ENCODE measurements at regions not wholly inside any gene's neighbourhood (a gene's known extent, or its start where the extent isn't known, plus 50 kb on each side); places are given as distances from the start of the nearest gene placed in this dataset.
"Not testable (repeated sequence)": the region's sequence is repeated elsewhere in the genome, so short reads cannot be mapped to it uniquely, and the experiment has no call there.

- no peak for DNase-seq
- no peaks in the 10 kb centered on the region for H3K36me3 ChIP-seq (ENCODE audit: control insufficient read depth in 3 of 3, insufficient read depth in 2 of 3, low read depth in 1 of 3, low read length in 3 of 3)
- 60 to 81% (median 68%) methylated on average over 2 of the region's 2 CpGs for WGBS, 3 donors
- H3K27me3 ChIP-seq (ENCODE audit: control insufficient read depth in 3 of 3, insufficient read depth in 3 of 3, low read length in 3 of 3), result no peaks in the 10 kb centered on the region
- no peak for FAIRE-seq
- H3K4me1 ChIP-seq (ENCODE audit: control insufficient read depth in 3 of 3, insufficient read depth in 2 of 3, low read depth in 1 of 3, low read length in 2 of 3), result no peaks in the 10 kb centered on the region
- no peaks in the 10 kb centered on the region for H3K9me3 ChIP-seq (ENCODE audit: control insufficient read depth in 2 of 2, insufficient read depth in 1 of 2, low read depth in 1 of 2, low read length in 1 of 2)
- no peak overlapping the region for H3K27ac ChIP-seq (ENCODE audit: low read depth in 1 of 3, low read length in 2 of 3)
- H3K4me3 ChIP-seq (ENCODE audit: low read depth in 1 of 3, low read length in 3 of 3), result no peak overlapping the region
Observed at GRCh38 chr18:47710451-47710850, 220.0 kb downstream of the SMAD2 start.

- 32 to 45% (median 38%) methylated on average over 4 of the region's 4 CpGs for WGBS, 3 donors
- FAIRE-seq (no peak), DNase-seq (no peak)
- Histone ChIP-seq H3K36me3 (ENCODE audit: control insufficient read depth in 3 of 3, insufficient read depth in 2 of 3, low read depth in 1 of 3, low read length in 3 of 3) (no peaks in the 10 kb centered on the region), H3K4me3 (ENCODE audit: low read depth in 1 of 3, low read length in 3 of 3) (no peak overlapping the region), H3K27me3 (ENCODE audit: control insufficient read depth in 3 of 3, insufficient read depth in 3 of 3, low read length in 3 of 3) (no peaks in the 10 kb centered on the region), H3K4me1 (ENCODE audit: control insufficient read depth in 3 of 3, insufficient read depth in 2 of 3, low read depth in 1 of 3, low read length in 2 of 3) (no peaks in the 10 kb centered on the region), H3K9me3 (ENCODE audit: control insufficient read depth in 2 of 2, insufficient read depth in 1 of 2, low read depth in 1 of 2, low read length in 1 of 2) (no peaks in the 10 kb centered on the region), H3K27ac (ENCODE audit: low read depth in 1 of 3, low read length in 2 of 3) (no peak overlapping the region)
Observed at GRCh38 chr18:47709556-47709955, 220.9 kb downstream of the SMAD2 start.

- Histone ChIP-seq H3K4me3 (ENCODE audit: low read depth in 1 of 3, low read length in 3 of 3) (no peak overlapping the region), H3K9me3 (ENCODE audit: control insufficient read depth in 2 of 2, insufficient read depth in 1 of 2, low read depth in 1 of 2, low read length in 1 of 2) (no peaks in the 10 kb centered on the region), H3K27ac (ENCODE audit: low read depth in 1 of 3, low read length in 2 of 3) (no peak overlapping the region), H3K4me1 (ENCODE audit: control insufficient read depth in 3 of 3, insufficient read depth in 2 of 3, low read depth in 1 of 3, low read length in 2 of 3) (no peaks in the 10 kb centered on the region), H3K27me3 (ENCODE audit: control insufficient read depth in 3 of 3, insufficient read depth in 3 of 3, low read length in 3 of 3) (no peaks in the 10 kb centered on the region), H3K36me3 (ENCODE audit: control insufficient read depth in 3 of 3, insufficient read depth in 2 of 3, low read depth in 1 of 3, low read length in 3 of 3) (no peaks in the 10 kb centered on the region)
- WGBS, 3 donors, result 52 to 62% (median 53%) methylated on average over 3 of the region's 3 CpGs
- no peak for FAIRE-seq
- no peak for DNase-seq
Observed at GRCh38 chr18:47708206-47708605, 222.3 kb downstream of the SMAD2 start.

DNA sequence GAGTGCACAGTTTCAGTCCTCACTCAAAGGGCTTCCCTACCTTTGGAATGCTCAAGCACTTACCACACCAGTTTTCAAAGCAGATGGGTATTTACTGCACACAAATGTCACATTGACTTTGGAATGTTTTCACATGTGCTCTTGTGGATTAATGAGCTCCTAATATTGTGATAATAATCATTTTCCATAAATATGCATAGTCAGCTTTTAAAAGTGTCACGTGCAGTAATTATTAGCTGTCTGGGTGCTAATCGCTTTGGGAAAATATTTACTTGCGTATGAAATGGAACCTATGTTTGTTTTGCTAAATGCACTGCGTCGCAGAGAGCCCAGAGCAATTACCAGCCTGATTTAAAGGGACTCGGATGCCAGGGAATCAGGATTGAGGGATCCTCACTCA lies 229.3 kb downstream of the SMAD2 start:
- Histone ChIP-seq H3K36me3 (ENCODE audit: control insufficient read depth in 3 of 3, insufficient read depth in 2 of 3, low read depth in 1 of 3, low read length in 3 of 3) (no peaks in the 10 kb centered on the region), H3K27ac (ENCODE audit: low read depth in 1 of 3, low read length in 2 of 3) (no peak overlapping the region), H3K27me3 (ENCODE audit: control insufficient read depth in 3 of 3, insufficient read depth in 3 of 3, low read length in 3 of 3) (no peaks in the 10 kb centered on the region), H3K9me3 (ENCODE audit: control insufficient read depth in 2 of 2, insufficient read depth in 1 of 2, low read depth in 1 of 2, low read length in 1 of 2) (no peaks in the 10 kb centered on the region), H3K4me3 (ENCODE audit: low read depth in 1 of 3, low read length in 3 of 3) (no peak overlapping the region), H3K4me1 (ENCODE audit: control insufficient read depth in 3 of 3, insufficient read depth in 2 of 3, low read depth in 1 of 3, low read length in 2 of 3) (no peaks in the 10 kb centered on the region)
- no peak for DNase-seq
- FAIRE-seq, result no peak
- 43 to 71% (median 61%) methylated on average over 6 of the region's 6 CpGs for WGBS, 3 donors

- peaks cover 0 to 2% (median 0%) of the 10 kb centered on the region in 3 donors for H3K27me3 ChIP-seq (ENCODE audit: control insufficient read depth in 3 of 3, insufficient read depth in 3 of 3, low read length in 3 of 3)
- no peaks in the 10 kb centered on the region for H3K36me3 ChIP-seq (ENCODE audit: control insufficient read depth in 3 of 3, insufficient read depth in 2 of 3, low read depth in 1 of 3, low read length in 3 of 3)
- H3K4me1 ChIP-seq (ENCODE audit: control insufficient read depth in 3 of 3, insufficient read depth in 2 of 3, low read depth in 1 of 3, low read length in 2 of 3), result no peaks in the 10 kb centered on the region
- no peak for FAIRE-seq
- no peak overlapping the region for H3K27ac ChIP-seq (ENCODE audit: low read depth in 1 of 3, low read length in 2 of 3)
- no peak for DNase-seq
- H3K9me3 ChIP-seq (ENCODE audit: control insufficient read depth in 2 of 2, insufficient read depth in 1 of 2, low read depth in 1 of 2, low read length in 1 of 2), result no peaks in the 10 kb centered on the region
- no peak overlapping the region for H3K4me3 ChIP-seq (ENCODE audit: low read depth in 1 of 3, low read length in 3 of 3)
- WGBS, 3 donors, result 72 to 82% (median 76%) methylated on average over 8 to 9 of the region's 9 CpGs
Observed at GRCh38 chr18:47696870-47697269, 233.6 kb downstream of the SMAD2 start.

- FAIRE-seq (no peak), DNase-seq (no peak)
- Histone ChIP-seq H3K4me1 (ENCODE audit: control insufficient read depth in 3 of 3, insufficient read depth in 2 of 3, low read depth in 1 of 3, low read length in 2 of 3) (no peaks in the 10 kb centered on the region), H3K4me3 (ENCODE audit: low read depth in 1 of 3, low read length in 3 of 3) (no peak overlapping the region), H3K36me3 (ENCODE audit: control insufficient read depth in 3 of 3, insufficient read depth in 2 of 3, low read depth in 1 of 3, low read length in 3 of 3) (no peaks in the 10 kb centered on the region), H3K9me3 (ENCODE audit: control insufficient read depth in 2 of 2, insufficient read depth in 1 of 2, low read depth in 1 of 2, low read length in 1 of 2) (no peaks in the 10 kb centered on the region), H3K27me3 (ENCODE audit: control insufficient read depth in 3 of 3, insufficient read depth in 3 of 3, low read length in 3 of 3) (peaks cover 0 to 2% (median 0%) of the 10 kb centered on the region in 3 donors), H3K27ac (ENCODE audit: low read depth in 1 of 3, low read length in 2 of 3) (no peak overlapping the region)
- WGBS, 3 donors, result 70 to 79% (median 77%) methylated on average over 4 of the region's 4 CpGs
Observed at GRCh38 chr18:47691611-47692010, 238.8 kb downstream of the SMAD2 start.

GRCh38 chr18:47690778-47691177 lies 239.7 kb downstream of the SMAD2 start:
- not testable (repeated sequence) for H3K27me3 ChIP-seq (ENCODE audit: control insufficient read depth in 3 of 3, insufficient read depth in 3 of 3, low read length in 3 of 3); H3K9me3 ChIP-seq (ENCODE audit: control insufficient read depth in 2 of 2, insufficient read depth in 1 of 2, low read depth in 1 of 2, low read length in 1 of 2); H3K4me3 ChIP-seq (ENCODE audit: low read depth in 1 of 3, low read length in 3 of 3); DNase-seq; FAIRE-seq; H3K4me1 ChIP-seq (ENCODE audit: control insufficient read depth in 3 of 3, insufficient read depth in 2 of 3, low read depth in 1 of 3, low read length in 2 of 3); H3K36me3 ChIP-seq (ENCODE audit: control insufficient read depth in 3 of 3, insufficient read depth in 2 of 3, low read depth in 1 of 3, low read length in 3 of 3); H3K27ac ChIP-seq (ENCODE audit: low read depth in 1 of 3, low read length in 2 of 3)
- 74 to 86% (median 80%) methylated on average over 3 of the region's 3 CpGs for WGBS, 3 donors

GRCh38 chr18:47689371-47689770 lies 241.1 kb downstream of the SMAD2 start:
- DNase-seq, result no peak
- Histone ChIP-seq H3K36me3 (ENCODE audit: control insufficient read depth in 3 of 3, insufficient read depth in 2 of 3, low read depth in 1 of 3, low read length in 3 of 3) (no peaks in the 10 kb centered on the region), H3K27me3 (ENCODE audit: control insufficient read depth in 3 of 3, insufficient read depth in 3 of 3, low read length in 3 of 3) (peaks cover 0 to 2% (median 0%) of the 10 kb centered on the region in 3 donors), H3K27ac (ENCODE audit: low read depth in 1 of 3, low read length in 2 of 3) (no peak overlapping the region), H3K4me3 (ENCODE audit: low read depth in 1 of 3, low read length in 3 of 3) (no peak overlapping the region), H3K4me1 (ENCODE audit: control insufficient read depth in 3 of 3, insufficient read depth in 2 of 3, low read depth in 1 of 3, low read length in 2 of 3) (no peaks in the 10 kb centered on the region), H3K9me3 (ENCODE audit: control insufficient read depth in 2 of 2, insufficient read depth in 1 of 2, low read depth in 1 of 2, low read length in 1 of 2) (no peaks in the 10 kb centered on the region)
- FAIRE-seq, result no peak
- 54 to 61% (median 57%) methylated on average over 3 of the region's 3 CpGs for WGBS, 3 donors

GRCh38 chr18:47686806-47687205 lies 243.7 kb downstream of the SMAD2 start:
- no peak overlapping the region for H3K4me3 ChIP-seq (ENCODE audit: low read depth in 1 of 3, low read length in 3 of 3)
- H3K36me3 ChIP-seq (ENCODE audit: control insufficient read depth in 3 of 3, insufficient read depth in 2 of 3, low read depth in 1 of 3, low read length in 3 of 3), result no peaks in the 10 kb centered on the region
- H3K4me1 ChIP-seq (ENCODE audit: control insufficient read depth in 3 of 3, insufficient read depth in 2 of 3, low read depth in 1 of 3, low read length in 2 of 3), result no peaks in the 10 kb centered on the region
- H3K27me3 ChIP-seq (ENCODE audit: control insufficient read depth in 3 of 3, insufficient read depth in 3 of 3, low read length in 3 of 3), result no peaks in the 10 kb centered on the region
- 49 to 68% (median 54%) methylated on average over 2 of the region's 2 CpGs for WGBS, 3 donors
- no peaks in the 10 kb centered on the region for H3K9me3 ChIP-seq (ENCODE audit: control insufficient read depth in 2 of 2, insufficient read depth in 1 of 2, low read depth in 1 of 2, low read length in 1 of 2)
- DNase-seq, result no peak
- H3K27ac ChIP-seq (ENCODE audit: low read depth in 1 of 3, low read length in 2 of 3), result no peak overlapping the region
- no peak for FAIRE-seq
